Activated B cell treated with CpG ODN at 0.5 μM for 24 hours (primary cell): ENCODE measurements at regions not wholly inside any gene's neighbourhood (a gene's known extent, or its start where the extent isn't known, plus 50 kb on each side); places are given as distances from the start of the nearest gene placed in this dataset.

Source experiments
- ATAC-seq: fragments of 200-7000 bp; cut with Tn5 transposase; one replicate; pipeline ENCODE4 v1.10.0; 2021; ENCODE audit warnings: low read depth, mild to moderate bottlenecking, moderate library complexity
- CTCF ChIA-PET: fragments of 350-600 bp; sonication (Branson Sonifier 250); formaldehyde crosslinking; loops from one replicate; lab custom pipeline; 2021; ENCODE audit warnings: antibody characterized with exemption; lab: Charles Lee
- POLR2A ChIA-PET: fragments of 350-600 bp; sonication (Branson Sonifier 250); formaldehyde crosslinking; loops from one replicate; lab custom pipeline; 2021; ENCODE audit warnings: antibody characterized with exemption; lab: Charles Lee
- DNase-seq: peaks from one replicate; pipeline ENCODE4 v3.0.0; 2022
- H3K27ac Mint-ChIP-seq: one replicate; pipeline ENCODE4 v1.8.0; 2020; ENCODE audit warnings: mixed read lengths
- H3K27me3 Mint-ChIP-seq: one replicate; pipeline ENCODE4 v1.8.0; 2021; ENCODE audit warnings: mixed read lengths
- H3K36me3 Mint-ChIP-seq: one replicate; pipeline ENCODE4 v1.8.0; 2021; ENCODE audit warnings: low read depth, mixed read lengths
- H3K4me1 Mint-ChIP-seq: one replicate; pipeline ENCODE4 v1.8.0; 2021; ENCODE audit warnings: mixed read lengths
- H3K4me3 Mint-ChIP-seq: one replicate; pipeline ENCODE4 v1.8.0; 2020; ENCODE audit warnings: mild to moderate bottlenecking, mixed read lengths
- H3K9me3 Mint-ChIP-seq: one replicate; pipeline ENCODE4 v1.8.0; 2020; ENCODE audit warnings: mixed read lengths
- CTCF ChIP-seq: fragments of 200-600 bp; IDR thresholded peaks from one replicate; pipeline ENCODE4 v1.8.0; 2022; ENCODE audit warnings: antibody characterized with exemption, mild to moderate bottlenecking
- intact Hi-C: fragments of 100-400 bp; cut with micrococcal nuclease; formaldehyde crosslinking; loops from one replicate; pipeline ENCODE4 v1.15.1; 2024

- Mint-ChIP-seq H3K36me3 (no peaks in the 10 kb centered on the region), H3K4me1 (no peaks in the 10 kb centered on the region), H3K27ac (no peak overlapping the region), H3K27me3 (peaks cover 18% of the 10 kb centered on the region), H3K4me3 (no peak overlapping the region), H3K9me3 (no peaks in the 10 kb centered on the region)
- DNase-seq, result no peak
- intact Hi-C loops, result no loop called here
- ChIA-PET CTCF (no interaction called here), POLR2A (no interaction called here)
- TF ChIP-seq CTCF, result no peak
- no peak for ATAC-seq
Measured at GRCh38 chr10:78220781-78221180, 187.1 kb downstream of the RPS24 start.

- no peaks in the 10 kb centered on the region for H3K36me3 Mint-ChIP-seq
- no peak overlapping the region for H3K27ac Mint-ChIP-seq
- TF ChIP-seq CTCF, result no peak
- H3K4me1 Mint-ChIP-seq, result no peaks in the 10 kb centered on the region
- ATAC-seq (no peak), DNase-seq (no peak)
- ChIA-PET POLR2A (no interaction called here), CTCF (no interaction called here)
- peaks cover 14% of the 10 kb centered on the region for H3K27me3 Mint-ChIP-seq
- H3K4me3 Mint-ChIP-seq, result no peak overlapping the region
- intact Hi-C loops, result no loop called here
- H3K9me3 Mint-ChIP-seq, result no peaks in the 10 kb centered on the region
Measured at GRCh38 chr10:78222096-78222790, 188.6 kb downstream of the RPS24 start.

- ChIA-PET POLR2A (no interaction called here), CTCF (no interaction called here)
- no peaks in the 10 kb centered on the region for H3K4me1 Mint-ChIP-seq
- H3K27ac Mint-ChIP-seq, result no peak overlapping the region
- no peak for TF ChIP-seq CTCF
- no peaks in the 10 kb centered on the region for H3K9me3 Mint-ChIP-seq
- H3K36me3 Mint-ChIP-seq, result no peaks in the 10 kb centered on the region
- intact Hi-C loops, result no loop called here
- no peak overlapping the region for H3K4me3 Mint-ChIP-seq
- ATAC-seq, result no peak
- no peak for DNase-seq
- peaks cover 10% of the 10 kb centered on the region for H3K27me3 Mint-ChIP-seq
Measured at GRCh38 chr10:78223088-78223487, 189.4 kb downstream of the RPS24 start.

GRCh38 chr10:78224602-78225001 is 190.9 kb downstream of the RPS24 start:
- intact Hi-C loops, result no loop called here
- no peak overlapping the region for H3K27ac Mint-ChIP-seq
- H3K4me1 Mint-ChIP-seq, result no peaks in the 10 kb centered on the region
- peaks cover 3% of the 10 kb centered on the region for H3K27me3 Mint-ChIP-seq
- ATAC-seq, result no peak
- ChIA-PET POLR2A (no interaction called here), CTCF (no interaction called here)
- DNase-seq, result no peak
- no peak overlapping the region for H3K4me3 Mint-ChIP-seq
- TF ChIP-seq CTCF, result no peak
- no peaks in the 10 kb centered on the region for H3K36me3 Mint-ChIP-seq
- no peaks in the 10 kb centered on the region for H3K9me3 Mint-ChIP-seq

- no peak for ATAC-seq
- ChIA-PET POLR2A (no interaction called here), CTCF (no interaction called here)
- H3K27me3 Mint-ChIP-seq, result peaks cover 1% of the 10 kb centered on the region
- DNase-seq, result no peak
- no peak overlapping the region for H3K4me3 Mint-ChIP-seq
- no peak for TF ChIP-seq CTCF
- H3K36me3 Mint-ChIP-seq, result no peaks in the 10 kb centered on the region
- no peak overlapping the region for H3K27ac Mint-ChIP-seq
- H3K4me1 Mint-ChIP-seq, result no peaks in the 10 kb centered on the region
- no peaks in the 10 kb centered on the region for H3K9me3 Mint-ChIP-seq
- intact Hi-C loops, result no loop called here
Measured at GRCh38 chr10:78225594-78225993, 191.9 kb downstream of the RPS24 start.
